PC-9 (cell line): ENCODE measurements at regions not wholly inside any gene's neighbourhood (a gene's known extent, or its start where the extent isn't known, plus 50 kb on each side); places are given as distances from the start of the nearest gene placed in this dataset.

Source experiments
- BruUV-seq: library from RNA; stranded (reverse); fragments of 400-500 nt; replicated peaks from 2 replicates; lab custom pipeline; 2021; lab: Mats Ljungman, UMichigan
- CTCF ChIA-PET: fragments of 300-600 bp; sonication (Branson Sonifier 250); formaldehyde crosslinking; loops from one replicate; lab custom pipeline; 2022; ENCODE audit warnings: antibody characterized with exemption; lab: Charles Lee
- POLR2A ChIA-PET: fragments of 300-600 bp; sonication (Branson Sonifier 250); formaldehyde crosslinking; loops from one replicate; lab custom pipeline; 2022; ENCODE audit warnings: antibody characterized with exemption; ENCODE audit not compliant: unreplicated experiment; lab: Charles Lee
- DNase-seq, 2 experiments: peaks; one replicate each; pipeline versions ENCODE4 v3.0.0 to v3.0.0-alpha.2; 2015 to 2022; ENCODE audit warnings: mixed read lengths in 1 of 2
- H2AFZ ChIP-seq: fragments of 200-600 bp; sonication (generic); 2 replicates; pipeline ENCODE4 v1.8.1; 2017; ENCODE audit warnings: antibody characterized with exemption
- H3F3A ChIP-seq: fragments of 200-600 bp; sonication (generic); 2 replicates; pipeline ENCODE4 v1.8.1; 2017; ENCODE audit warnings: antibody characterized with exemption, mild to moderate bottlenecking, low read depth; ENCODE audit not compliant: insufficient read depth
- H3K27ac ChIP-seq: fragments of 200-600 bp; sonication (generic); 2 replicates; pipeline ENCODE4 v1.6.1; 2016; ENCODE audit warnings: mixed run types
- H3K27me3 ChIP-seq: fragments of 200-600 bp; sonication (generic); 2 replicates; pipeline ENCODE4 v1.6.1; 2016; ENCODE audit warnings: low read depth, mixed run types; ENCODE audit not compliant: insufficient read depth
- H3K36me3 ChIP-seq: fragments of 200-600 bp; sonication (generic); 2 replicates; pipeline ENCODE4 v1.6.1; 2016; ENCODE audit warnings: low read depth, mixed run types
- H3K4me1 ChIP-seq: fragments of 200-600 bp; sonication (generic); replicated peaks from 2 replicates; pipeline ENCODE4 v1.6.1; 2016; ENCODE audit warnings: mixed run types; ENCODE audit not compliant: insufficient read depth
- H3K4me2 ChIP-seq: fragments of 200-600 bp; sonication (generic); 2 replicates; pipeline ENCODE4 v1.6.1; 2017; ENCODE audit warnings: mixed run types
- H3K4me3 ChIP-seq: fragments of 200-600 bp; sonication (generic); 2 replicates; pipeline ENCODE4 v1.6.1; 2016; ENCODE audit warnings: mixed run types
- H3K79me2 ChIP-seq: fragments of 200-600 bp; sonication (generic); 2 replicates; pipeline ENCODE4 v1.6.1; 2017; ENCODE audit warnings: low read depth, mixed run types
- H3K9me2 ChIP-seq: fragments of 200-600 bp; sonication (generic); 2 replicates; pipeline ENCODE4 v1.8.1; 2017; ENCODE audit warnings: mild to moderate bottlenecking; ENCODE audit not compliant: insufficient read depth
- H3K9me3 ChIP-seq: fragments of 200-600 bp; sonication (generic); 2 replicates; pipeline ENCODE4 v1.8.1; 2016; ENCODE audit warnings: low read depth; ENCODE audit not compliant: insufficient read depth
- H4K20me1 ChIP-seq: fragments of 200-600 bp; sonication (generic); 2 replicates; pipeline ENCODE4 v1.8.1; 2017; ENCODE audit not compliant: insufficient read depth
- CTCF ChIP-seq: fragments of 200-600 bp; sonication (generic); conservative IDR thresholded peaks from 2 replicates; pipeline ENCODE4 v1.6.1; 2017; ENCODE audit warnings: mixed run types, antibody characterized with exemption, mild to moderate bottlenecking, moderate library complexity
- EZH2 ChIP-seq: fragments of 200-600 bp; sonication (generic); IDR thresholded peaks from 2 replicates; pipeline ENCODE4 v1.8.0; 2017; ENCODE audit warnings: antibody characterized with exemption, low read depth
- intact Hi-C: fragments of 100-400 bp; cut with micrococcal nuclease; formaldehyde crosslinking; loops from one replicate; pipeline ENCODE4 v1.10.0; 2022; ENCODE audit not compliant: unreplicated experiment

GRCh38 chr5:147040856-147041255 lies 162.3 kb upstream of the PPP2R2B start:
- H3K79me2 ChIP-seq, result no peaks in the 10 kb centered on the region
- no peak overlapping the region for H3K4me2 ChIP-seq
- H4K20me1 ChIP-seq, result no peaks in the 10 kb centered on the region
- no peak for DNase-seq
- no peak overlapping the region for H2AFZ ChIP-seq
- H3K36me3 ChIP-seq, result no peaks in the 10 kb centered on the region
- H3K9me2 ChIP-seq, result no peaks in the 10 kb centered on the region; the same call in 1 of the 2 replicates
- H3K27ac ChIP-seq, result no peak overlapping the region
- peaks cover 3% of the 10 kb centered on the region; the same call in 1 of the 2 replicates for H3K27me3 ChIP-seq
- intact Hi-C loops, result no loop called here
- no TSS peak for BruUV-seq
- no peak for TF ChIP-seq CTCF
- no peak for TF ChIP-seq EZH2
- no peak overlapping the region for H3K4me3 ChIP-seq
- H3K9me3 ChIP-seq, result no peaks in the 10 kb centered on the region
- H3F3A ChIP-seq, result no peaks in the 10 kb centered on the region
- ChIA-PET POLR2A (no interaction called here), CTCF (interaction anchor here (0.7 kb wide), 1 partner anchor 78 kb away, joined by 4 read pairs; no protein-coding TSS in a partner anchor)
- H3K4me1 ChIP-seq, result no peaks in the 10 kb centered on the region

- peaks cover 3% of the 10 kb centered on the region; the same call in 1 of the 2 replicates for H3K27me3 ChIP-seq
- DNase-seq, result no peak
- H3K4me2 ChIP-seq, result no peak overlapping the region
- POLR2A ChIA-PET, result no interaction called here
- H3K79me2 ChIP-seq, result no peaks in the 10 kb centered on the region
- BruUV-seq, result no TSS peak
- intact Hi-C loops, result no loop called here
- TF ChIP-seq CTCF, result no peak
- TF ChIP-seq EZH2, result no peak
- no peaks in the 10 kb centered on the region for H3F3A ChIP-seq
- no peaks in the 10 kb centered on the region for H3K36me3 ChIP-seq
- no peak overlapping the region for H3K27ac ChIP-seq
- no peaks in the 10 kb centered on the region for H3K4me1 ChIP-seq
- no peak overlapping the region for H3K4me3 ChIP-seq
- no peaks in the 10 kb centered on the region for H3K9me3 ChIP-seq
- H4K20me1 ChIP-seq, result no peaks in the 10 kb centered on the region
- no peaks in the 10 kb centered on the region for H3K9me2 ChIP-seq
- no peak overlapping the region for H2AFZ ChIP-seq
- CTCF ChIA-PET, result no interaction called here
Observed at GRCh38 chr5:147044572-147045273, 166.2 kb upstream of the PPP2R2B start.

GRCh38 chr5:147045290-147045689 lies 166.7 kb upstream of the PPP2R2B start:
- BruUV-seq, result no TSS peak
- no peaks in the 10 kb centered on the region for H3K36me3 ChIP-seq
- no peak for TF ChIP-seq EZH2
- TF ChIP-seq CTCF, result no peak
- H2AFZ ChIP-seq, result no peak overlapping the region
- no peaks in the 10 kb centered on the region for H3K4me1 ChIP-seq
- ChIA-PET POLR2A (no interaction called here), CTCF (no interaction called here)
- H3K27me3 ChIP-seq, result peaks cover 3% of the 10 kb centered on the region; the same call in 1 of the 2 replicates
- no peak for DNase-seq
- H3K4me2 ChIP-seq, result no peak overlapping the region
- no peaks in the 10 kb centered on the region for H3K9me3 ChIP-seq
- H4K20me1 ChIP-seq, result no peaks in the 10 kb centered on the region
- H3K79me2 ChIP-seq, result no peaks in the 10 kb centered on the region
- H3F3A ChIP-seq, result no peaks in the 10 kb centered on the region
- H3K9me2 ChIP-seq, result no peaks in the 10 kb centered on the region
- no peak overlapping the region for H3K4me3 ChIP-seq
- intact Hi-C loops, result no loop called here
- H3K27ac ChIP-seq, result no peak overlapping the region
